Fibroblast of mammary gland (primary cell): ENCODE measurements at regions not wholly inside any gene's neighbourhood (a gene's known extent, or its start where the extent isn't known, plus 50 kb on each side); places are given as distances from the start of the nearest gene placed in this dataset.

Experiments
- DNase-seq: peaks from one replicate; pipeline ENCODE4 v3.0.0-alpha.2; 2010; ENCODE audit warnings: low read depth
- H3K4me3 ChIP-seq: 2 replicates; pipeline ENCODE4 v1.5.1; 2011; ENCODE audit warnings: low read depth, mild to moderate bottlenecking, low read length, moderate library complexity; ENCODE audit not compliant: control insufficient read depth
- CTCF ChIP-seq: conservative IDR thresholded peaks from 2 replicates; pipeline ENCODE4 v1.5.1; 2011; ENCODE audit warnings: low read depth, low read length, inconsistent platforms; ENCODE audit not compliant: control insufficient read depth, insufficient read depth

DNA sequence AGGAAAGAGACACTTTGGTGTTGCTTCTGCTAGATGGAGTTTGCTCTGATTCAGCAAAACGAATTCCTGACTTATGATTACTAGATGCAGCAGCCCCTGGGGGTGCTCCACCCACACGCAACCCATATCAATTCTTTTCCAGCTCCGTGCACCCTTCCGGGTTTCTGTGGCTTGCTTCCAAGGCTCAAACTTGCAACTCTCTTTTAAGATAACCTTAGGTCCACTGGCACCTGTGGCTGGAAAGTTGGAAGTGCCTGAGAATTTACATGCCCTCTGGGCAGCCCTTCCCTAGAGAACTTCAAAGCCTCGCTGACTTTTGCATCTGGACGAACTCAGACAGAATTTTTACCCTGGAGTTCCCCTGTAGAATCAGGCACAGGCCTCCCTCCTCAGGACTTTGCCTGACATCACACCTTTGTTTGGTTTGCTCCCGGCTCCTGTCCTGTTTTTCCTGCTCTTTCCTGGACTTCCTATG lies 224.9 kb downstream of the SNX18 start:
- DNase-seq: peak; percentile 61
- H3K4me3 ChIP-seq: no peak overlapping the region
- TF ChIP-seq CTCF: no peak

DNA sequence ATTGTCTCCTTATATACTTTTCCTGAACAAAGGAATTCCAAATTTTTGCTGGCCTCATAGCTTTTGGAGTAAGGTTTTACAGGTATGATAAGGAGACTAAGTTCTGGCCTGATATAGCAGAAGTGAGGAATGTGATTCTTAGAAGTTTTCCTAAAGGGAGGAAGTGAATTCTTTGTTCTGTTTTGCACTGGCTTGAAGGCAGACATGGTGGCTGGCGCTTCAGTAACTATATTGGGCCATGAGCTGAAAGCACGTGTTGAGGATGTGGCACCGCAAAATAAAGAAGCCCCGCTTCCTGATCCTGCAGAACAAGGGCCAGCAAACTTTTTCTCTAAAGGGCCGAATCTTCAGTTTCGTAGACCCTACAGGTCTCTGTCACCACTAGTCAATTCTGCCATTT lies 224.2 kb downstream of the SNX18 start:
- DNase-seq: no peak
- no peak for TF ChIP-seq CTCF
- no peak overlapping the region for H3K4me3 ChIP-seq

- TF ChIP-seq CTCF: no peak
Measured at GRCh38 chr5:54740141-54740540, 222.6 kb downstream of the SNX18 start.

DNA sequence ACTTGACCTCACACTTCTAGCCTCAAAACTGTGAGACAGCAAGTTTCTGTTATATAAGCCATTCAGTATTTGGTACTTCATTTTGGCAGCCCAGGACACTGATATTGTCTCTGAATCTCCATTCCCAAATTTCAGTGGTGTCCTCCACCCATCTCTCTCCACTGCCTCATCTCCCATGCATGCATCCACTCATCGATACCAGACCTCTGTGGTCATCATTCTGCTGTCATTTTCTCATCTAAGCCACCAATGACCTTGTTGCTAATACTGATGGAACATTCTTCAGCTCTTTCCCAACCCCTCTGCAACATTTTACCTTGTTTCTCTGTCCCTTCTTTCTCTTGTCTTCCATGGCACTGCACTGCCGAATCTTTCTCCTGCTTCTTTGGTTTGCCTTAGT lies 221.8 kb downstream of the SNX18 start:
- TF ChIP-seq CTCF: no peak
- DNase-seq: no peak
- H3K4me3 ChIP-seq: no peak overlapping the region

More at GRCh38 chr5:54740141-54740540, 222.6 kb downstream of the SNX18 start:
- no peak overlapping the region for H3K4me3 ChIP-seq
- DNase-seq: no peak

GRCh38 chr5:54738973-54739367 lies 221.4 kb downstream of the SNX18 start:
- DNase-seq: no peak
- H3K4me3 ChIP-seq: no peak overlapping the region
- no peak for TF ChIP-seq CTCF

DNA sequence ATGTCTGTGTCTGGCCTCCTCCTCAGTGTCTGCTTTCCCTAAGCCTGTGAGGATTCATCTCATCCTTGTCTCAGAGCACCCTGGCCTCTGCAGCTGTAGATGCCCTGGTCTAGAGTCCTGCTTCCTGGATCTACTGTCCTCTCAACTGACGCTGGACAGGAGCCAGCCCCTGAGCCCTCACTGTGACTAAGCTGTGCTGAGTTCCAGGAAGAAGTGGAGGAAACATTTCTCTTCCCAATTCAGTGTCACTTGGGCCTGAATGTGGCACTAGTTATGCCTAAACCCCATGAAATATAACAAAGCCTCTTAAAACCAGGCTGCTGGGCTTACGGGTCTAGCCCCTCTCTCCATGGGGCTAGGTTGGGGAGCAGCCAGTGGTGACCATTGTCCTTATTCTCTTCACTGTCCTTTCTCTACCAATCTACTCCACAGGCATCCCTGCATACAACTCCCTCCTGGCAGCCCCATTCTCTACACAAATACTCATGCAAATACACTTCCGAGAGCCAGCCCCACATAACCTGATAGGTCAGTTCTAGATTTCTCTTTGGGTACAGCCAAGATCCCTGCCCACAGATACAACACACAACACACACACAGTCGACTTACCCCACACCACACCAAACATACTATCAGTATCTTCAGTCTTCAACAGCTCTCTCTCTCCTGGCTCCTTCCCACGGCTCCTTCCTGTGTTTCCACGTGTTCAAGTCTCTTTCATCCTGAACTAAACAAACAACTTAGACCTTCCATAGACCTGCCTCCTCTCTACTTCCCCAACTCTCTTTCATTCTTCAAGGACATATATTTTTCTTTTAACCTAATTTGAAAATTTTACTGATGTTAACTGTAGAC lies 220.8 kb downstream of the SNX18 start:
- no peak for TF ChIP-seq CTCF
- DNase-seq: peak; percentile 76
- H3K4me3 ChIP-seq: no peak overlapping the region
